T-helper 2 cell treated with Interferon-gamma antibody and Interleukin-4, amounts not matched to agents 5 μg/mL and 100 μg/mL, for 36 hours (primary cell): ENCODE measurements at regions not wholly inside any gene's neighbourhood (a gene's known extent, or its start where the extent isn't known, plus 50 kb on each side); places are given as distances from the start of the nearest gene placed in this dataset.

Experiments used
- DNase-seq: peaks from one replicate; pipeline ENCODE4 v3.0.0; 2021; ENCODE audit warnings: low spot score
- H3K27ac Mint-ChIP-seq: one replicate; pipeline ENCODE4 v1.8.0; 2021; ENCODE audit warnings: mild to moderate bottlenecking, mixed read lengths
- H3K27me3 Mint-ChIP-seq: one replicate; pipeline ENCODE4 v1.8.0; 2021; ENCODE audit warnings: low read depth, mixed read lengths
- H3K36me3 Mint-ChIP-seq: one replicate; pipeline ENCODE4 v1.8.0; 2021; ENCODE audit warnings: low read depth, mixed read lengths
- H3K4me1 Mint-ChIP-seq: one replicate; pipeline ENCODE4 v1.8.0; 2021; ENCODE audit warnings: low read depth, mixed read lengths
- H3K4me3 Mint-ChIP-seq: one replicate; pipeline ENCODE4 v1.8.0; 2022; ENCODE audit warnings: mild to moderate bottlenecking, moderate library complexity, mixed read lengths
- H3K9me3 Mint-ChIP-seq: one replicate; pipeline ENCODE4 v1.8.0; 2021; ENCODE audit warnings: mixed read lengths

DNA sequence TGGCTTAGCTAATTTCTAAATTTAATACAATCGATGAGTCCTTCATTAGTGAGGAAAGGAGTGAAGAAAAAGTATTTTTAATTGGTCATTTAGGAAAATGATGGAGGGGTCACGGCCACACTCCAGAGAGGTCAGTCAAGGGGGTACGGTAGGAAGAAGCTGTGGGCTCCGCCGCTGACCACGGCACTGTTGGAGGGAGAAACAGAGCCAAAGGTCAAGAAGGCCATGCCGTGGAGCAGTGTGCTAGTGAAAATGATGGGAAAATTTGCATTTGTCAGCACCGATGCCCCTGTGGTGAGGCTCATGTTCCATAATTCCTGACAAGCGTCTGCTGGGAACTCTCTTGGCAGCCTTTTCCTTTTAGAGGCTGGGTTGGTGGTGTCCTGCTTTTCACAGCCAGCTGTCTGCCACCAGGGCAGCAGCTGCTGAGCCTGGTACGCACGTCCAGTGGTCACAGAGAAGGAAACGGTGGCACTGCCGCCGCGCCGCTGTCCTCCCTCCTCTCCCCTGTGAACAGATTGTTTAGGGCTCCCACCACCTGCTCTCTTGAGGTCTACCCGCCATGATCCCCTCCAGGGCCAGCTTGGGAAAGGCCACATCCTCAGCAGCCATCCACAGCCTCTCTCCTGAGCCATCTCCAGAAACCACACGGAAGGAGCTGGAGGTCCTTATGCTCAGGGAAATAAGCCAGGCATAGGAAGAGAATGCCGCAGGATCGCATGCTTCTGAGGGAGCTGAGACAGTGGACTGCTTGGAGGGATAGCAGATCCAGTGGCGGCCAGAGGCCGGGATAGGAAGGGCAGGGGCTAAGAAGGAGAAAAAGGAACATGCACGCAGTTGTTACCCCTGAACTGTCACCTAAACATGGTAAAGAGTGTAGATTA lies 263.7 kb upstream of the PPP2R2D start:
- no peaks in the 10 kb centered on the region for H3K9me3 Mint-ChIP-seq
- no peak overlapping the region for H3K4me3 Mint-ChIP-seq
- no peaks in the 10 kb centered on the region for H3K36me3 Mint-ChIP-seq
- H3K27me3 Mint-ChIP-seq, result peaks cover 2% of the 10 kb centered on the region
- H3K4me1 Mint-ChIP-seq, result peaks cover 8% of the 10 kb centered on the region
- no peak overlapping the region for H3K27ac Mint-ChIP-seq
- no peak for DNase-seq

DNA sequence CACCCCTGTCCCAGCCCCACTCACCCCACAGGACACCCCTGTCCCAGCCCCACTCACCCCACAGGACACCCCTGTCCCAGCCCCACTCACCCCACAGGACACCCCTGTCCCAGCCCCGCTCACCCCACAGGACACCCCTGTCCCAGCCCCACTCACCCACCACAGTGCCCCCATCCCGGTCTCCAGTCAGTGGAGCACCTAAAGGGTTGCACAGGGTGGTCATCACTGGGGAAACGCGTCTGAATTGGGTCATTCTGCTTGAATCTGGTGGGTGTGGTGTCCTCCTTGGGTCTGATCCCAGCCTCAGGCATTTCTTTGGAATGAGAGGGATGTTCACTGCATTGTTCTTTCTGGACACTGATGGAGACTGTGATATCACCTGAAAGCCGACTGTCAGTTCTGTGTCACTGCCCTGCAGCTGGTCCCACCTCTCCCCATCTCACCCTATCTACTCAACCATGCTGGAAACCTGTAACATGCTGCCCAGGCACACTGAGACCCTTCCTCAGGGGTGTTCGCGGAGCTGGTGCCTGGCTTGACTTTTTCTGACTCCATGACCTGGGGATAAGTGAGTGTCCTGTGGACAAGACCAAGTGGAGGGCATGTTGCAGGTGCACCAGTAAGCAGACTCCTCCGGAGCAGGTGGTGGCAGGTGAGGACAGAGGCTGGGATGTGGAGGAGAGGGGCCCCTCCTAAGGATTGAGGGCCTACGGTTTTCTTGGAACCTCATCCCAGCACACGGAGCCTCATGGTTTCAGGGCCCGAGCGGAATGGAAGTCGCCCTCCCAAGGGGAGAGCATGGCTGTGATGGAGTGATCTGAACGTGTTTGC lies 262.5 kb upstream of the PPP2R2D start:
- DNase-seq, result no peak
- H3K9me3 Mint-ChIP-seq, result no peaks in the 10 kb centered on the region
- H3K36me3 Mint-ChIP-seq, result no peaks in the 10 kb centered on the region
- H3K27ac Mint-ChIP-seq, result no peak overlapping the region
- peaks cover 8% of the 10 kb centered on the region for H3K4me1 Mint-ChIP-seq
- H3K27me3 Mint-ChIP-seq, result peaks cover 2% of the 10 kb centered on the region
- H3K4me3 Mint-ChIP-seq, result no peak overlapping the region

- DNase-seq, result no peak
- peaks cover 8% of the 10 kb centered on the region for H3K4me1 Mint-ChIP-seq
- H3K36me3 Mint-ChIP-seq, result no peaks in the 10 kb centered on the region
- peaks cover 2% of the 10 kb centered on the region for H3K27me3 Mint-ChIP-seq
- no peak overlapping the region for H3K27ac Mint-ChIP-seq
- no peak overlapping the region for H3K4me3 Mint-ChIP-seq
- no peaks in the 10 kb centered on the region for H3K9me3 Mint-ChIP-seq
Observed at GRCh38 chr10:131638880-131639278, 261.9 kb upstream of the PPP2R2D start.

DNA sequence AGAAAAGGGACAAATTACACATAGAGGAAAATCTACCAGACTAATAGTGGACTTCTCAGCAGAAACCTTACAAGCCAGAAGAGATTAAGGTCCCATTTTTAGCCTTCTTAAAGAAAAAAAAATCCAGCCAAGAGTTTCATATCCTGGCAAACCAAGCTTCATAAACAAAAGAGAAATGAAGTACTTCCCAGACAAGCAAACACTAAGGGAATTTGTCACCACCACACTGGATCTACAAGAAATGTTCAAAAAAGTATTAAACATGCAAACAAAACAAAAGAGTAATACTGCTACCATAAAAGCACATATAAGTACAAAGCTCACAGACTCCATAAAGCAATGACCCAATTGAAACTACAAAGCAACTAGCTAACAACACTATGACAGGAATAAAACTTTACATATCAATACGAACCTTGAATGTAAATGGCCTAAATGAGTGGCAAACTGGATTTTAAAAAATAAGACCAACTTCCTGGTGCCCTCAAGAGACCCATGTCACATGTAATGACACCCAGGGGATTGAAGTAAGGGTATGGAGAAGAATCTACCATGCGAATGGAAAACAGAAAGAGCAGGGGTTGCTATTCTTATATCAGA lies 260.7 kb upstream of the PPP2R2D start:
- DNase-seq, result no peak
- Mint-ChIP-seq H3K27ac (no peak overlapping the region), H3K27me3 (peaks cover 2% of the 10 kb centered on the region), H3K4me3 (no peak overlapping the region), H3K4me1 (peaks cover 8% of the 10 kb centered on the region), H3K9me3 (no peaks in the 10 kb centered on the region), H3K36me3 (no peaks in the 10 kb centered on the region)

DNA sequence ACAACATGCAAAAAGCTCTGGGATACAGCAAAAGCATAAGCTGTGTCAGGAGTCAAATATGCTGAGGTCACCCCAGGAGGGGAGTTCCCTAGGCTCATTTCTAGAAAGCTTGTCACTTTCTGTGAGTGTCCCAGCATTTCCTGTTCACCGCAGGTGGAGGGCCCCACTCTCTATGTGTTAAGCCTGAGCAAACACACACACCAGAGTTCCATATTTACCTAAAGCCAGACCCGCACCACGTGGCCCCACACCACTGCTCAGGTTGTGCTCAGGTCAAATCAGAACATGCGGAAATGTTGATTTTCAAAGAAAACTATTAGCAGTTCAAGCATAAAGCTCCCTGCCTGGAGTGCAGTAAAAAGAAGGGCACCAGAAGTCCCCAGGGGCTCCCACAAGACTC lies 259.6 kb upstream of the PPP2R2D start:
- Mint-ChIP-seq H3K27ac (no peak overlapping the region), H3K9me3 (no peaks in the 10 kb centered on the region), H3K4me1 (peaks cover 8% of the 10 kb centered on the region), H3K27me3 (no peaks in the 10 kb centered on the region), H3K4me3 (no peak overlapping the region), H3K36me3 (no peaks in the 10 kb centered on the region)
- DNase-seq, result peak; percentile 36

DNA sequence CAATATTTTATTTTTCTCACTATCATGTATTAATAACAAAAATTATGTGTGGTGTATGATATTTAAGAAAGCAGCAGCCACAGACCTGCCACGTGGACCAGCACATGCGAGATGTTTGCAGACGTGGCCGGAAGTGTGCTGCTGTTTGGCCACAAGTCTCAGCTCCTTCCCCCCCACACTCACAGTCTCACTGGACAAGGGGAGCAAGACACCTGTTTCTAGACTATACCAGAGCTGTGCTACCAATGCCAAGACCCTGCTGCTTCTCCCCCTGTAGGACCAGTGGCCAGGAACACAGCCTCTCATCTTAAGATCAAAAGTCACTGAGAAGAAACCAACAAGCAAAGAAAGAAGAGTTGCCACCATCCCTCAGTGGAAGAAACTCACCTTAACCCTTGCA lies 258.9 kb upstream of the PPP2R2D start:
- Mint-ChIP-seq H3K36me3 (no peaks in the 10 kb centered on the region), H3K4me3 (no peak overlapping the region), H3K4me1 (peaks cover 8% of the 10 kb centered on the region)

DNA sequence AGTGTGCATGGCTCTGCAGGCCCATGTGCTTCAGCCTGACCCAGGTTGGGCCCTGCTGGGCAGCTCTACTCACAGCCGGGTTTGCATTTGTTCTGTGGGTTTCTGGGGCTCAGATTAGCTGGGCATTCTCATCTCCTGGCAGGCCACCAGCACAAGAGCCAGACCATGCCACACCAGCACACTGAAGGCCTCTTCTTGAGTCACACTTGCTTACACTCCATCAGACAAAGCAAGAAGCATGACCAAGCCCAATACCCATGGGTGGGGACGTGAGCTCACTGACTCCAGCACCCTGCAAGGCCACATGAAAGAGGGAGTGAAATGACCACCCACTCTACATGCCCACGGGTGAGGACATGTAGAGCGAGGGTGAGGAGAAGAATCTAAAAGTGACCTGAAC lies 257.8 kb upstream of the PPP2R2D start:
- no peak for DNase-seq
- Mint-ChIP-seq H3K4me1 (peaks cover 8% of the 10 kb centered on the region), H3K27me3 (no peaks in the 10 kb centered on the region), H3K36me3 (no peaks in the 10 kb centered on the region), H3K27ac (no peak overlapping the region), H3K9me3 (no peaks in the 10 kb centered on the region), H3K4me3 (no peak overlapping the region)

More for the DNA sequence above, 258.9 kb upstream of the PPP2R2D start:
- Mint-ChIP-seq H3K9me3 (no peaks in the 10 kb centered on the region), H3K27ac (no peak overlapping the region), H3K27me3 (no peaks in the 10 kb centered on the region)
- DNase-seq, result no peak

- no peak for DNase-seq
Observed at GRCh38 chr10:131644289-131644688, 256.5 kb upstream of the PPP2R2D start.

GRCh38 chr10:131644864-131645658 lies 255.7 kb upstream of the PPP2R2D start:
- Mint-ChIP-seq H3K4me3 (no peak overlapping the region), H3K36me3 (no peaks in the 10 kb centered on the region), H3K4me1 (peaks cover 8% of the 10 kb centered on the region)

More at GRCh38 chr10:131644289-131644688, 256.5 kb upstream of the PPP2R2D start:
- Mint-ChIP-seq H3K27me3 (no peaks in the 10 kb centered on the region), H3K36me3 (no peaks in the 10 kb centered on the region), H3K27ac (no peak overlapping the region), H3K9me3 (no peaks in the 10 kb centered on the region), H3K4me1 (peaks cover 8% of the 10 kb centered on the region), H3K4me3 (no peak overlapping the region)

DNA sequence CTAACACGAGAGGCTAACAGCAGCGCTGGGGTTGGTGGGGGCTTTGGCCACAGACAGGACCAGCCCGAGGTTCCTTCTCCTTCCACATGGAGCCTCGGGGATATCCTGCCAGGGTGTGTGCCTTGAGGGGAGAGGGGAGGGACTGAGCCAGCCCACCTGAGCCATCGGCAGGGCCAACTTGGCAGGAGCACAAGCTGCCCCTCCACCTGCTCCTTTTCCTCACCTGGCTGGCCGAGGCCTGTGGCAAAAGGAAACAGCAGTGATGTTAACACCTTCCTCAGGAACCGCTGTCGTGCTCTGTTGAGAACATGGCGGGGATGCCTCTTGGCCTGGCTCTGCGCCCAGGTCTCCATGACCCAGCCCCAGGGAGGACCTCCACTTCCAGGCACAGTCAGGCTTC lies 255.1 kb upstream of the PPP2R2D start:
- Mint-ChIP-seq H3K4me1 (peaks cover 6% of the 10 kb centered on the region), H3K36me3 (no peaks in the 10 kb centered on the region), H3K4me3 (no peak overlapping the region), H3K27ac (no peak overlapping the region), H3K9me3 (no peaks in the 10 kb centered on the region), H3K27me3 (no peaks in the 10 kb centered on the region)
- DNase-seq, result no peak

More at GRCh38 chr10:131644864-131645658, 255.7 kb upstream of the PPP2R2D start:
- no peak for DNase-seq
- no peaks in the 10 kb centered on the region for H3K9me3 Mint-ChIP-seq
- H3K27me3 Mint-ChIP-seq, result no peaks in the 10 kb centered on the region
- H3K27ac Mint-ChIP-seq, result no peak overlapping the region

DNA sequence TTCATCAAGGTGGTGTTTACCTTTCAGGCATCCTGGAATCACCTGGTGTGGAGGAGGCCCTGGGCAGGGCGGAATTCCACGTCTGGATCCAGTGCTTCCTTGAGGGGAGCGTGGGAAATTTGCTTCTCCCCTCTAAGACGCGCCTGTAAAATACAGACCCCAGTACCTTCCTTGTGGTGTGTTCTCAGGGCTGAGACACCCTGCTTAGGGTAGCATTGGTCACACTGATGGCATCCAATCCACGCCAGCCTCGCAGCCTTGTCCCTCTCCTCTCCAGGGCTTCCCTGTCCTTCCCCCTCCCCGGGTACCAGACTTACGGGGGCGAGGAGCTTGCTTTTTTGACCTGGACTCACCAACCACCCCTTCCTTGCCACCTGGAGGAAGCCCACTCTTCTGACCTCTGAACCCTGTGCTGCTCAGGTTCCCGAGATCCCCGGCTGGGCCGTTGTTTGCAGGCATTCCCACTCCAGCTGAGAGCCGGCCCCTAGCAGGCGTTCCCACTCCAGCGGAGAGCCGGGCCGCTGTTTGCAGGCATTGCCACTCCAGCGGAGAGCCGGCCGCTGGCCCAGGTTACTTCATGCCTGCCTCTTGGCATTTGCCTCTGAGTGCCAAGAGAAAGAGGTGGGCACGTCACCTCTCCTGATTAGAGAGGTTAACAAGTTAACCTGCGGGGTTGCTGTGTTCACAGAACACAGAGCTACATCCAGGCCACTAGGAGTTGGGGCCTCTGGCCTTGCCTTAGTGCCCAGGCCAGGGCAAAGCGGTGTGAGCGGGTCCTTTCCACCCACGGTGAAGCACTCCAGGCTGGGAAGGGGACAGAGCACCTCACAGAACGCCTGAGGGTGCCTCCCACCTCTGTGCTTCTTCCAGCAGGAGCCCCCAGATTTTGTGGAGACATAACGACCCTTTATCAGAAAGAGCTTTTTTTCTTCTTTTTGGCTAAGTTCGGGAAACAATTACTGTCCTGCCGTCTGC lies 254.0 kb upstream of the PPP2R2D start:
- H3K27me3 Mint-ChIP-seq, result peaks cover 4% of the 10 kb centered on the region
- DNase-seq, result no peak
- no peaks in the 10 kb centered on the region for H3K36me3 Mint-ChIP-seq
- H3K4me1 Mint-ChIP-seq, result no peaks in the 10 kb centered on the region
- H3K4me3 Mint-ChIP-seq, result no peak overlapping the region
- H3K27ac Mint-ChIP-seq, result no peak overlapping the region
- no peaks in the 10 kb centered on the region for H3K9me3 Mint-ChIP-seq

GRCh38 chr10:131647789-131648188 lies 253.0 kb upstream of the PPP2R2D start:
- H3K27me3 Mint-ChIP-seq, result peaks cover 6% of the 10 kb centered on the region
- no peak overlapping the region for H3K27ac Mint-ChIP-seq
- H3K36me3 Mint-ChIP-seq, result no peaks in the 10 kb centered on the region
- no peaks in the 10 kb centered on the region for H3K4me1 Mint-ChIP-seq
- H3K9me3 Mint-ChIP-seq, result no peaks in the 10 kb centered on the region
- H3K4me3 Mint-ChIP-seq, result no peak overlapping the region
- DNase-seq, result no peak
